HepG2 (cell line): ENCODE measurements at regions not wholly inside any gene's neighbourhood (a gene's known extent, or its start where the extent isn't known, plus 50 kb on each side); places are given as distances from the start of the nearest gene placed in this dataset.

Experiments used
- ATAC-seq: fragments of 200-7000 bp; cut with Tn5 transposase; 3 replicates; pipeline ENCODE4 v1.9.1; 2020; ENCODE audit warnings: mild to moderate bottlenecking, moderate library complexity
- BruUV-seq: library from RNA; stranded (reverse); fragments of 400-500 nt; replicated peaks from 2 replicates; lab custom pipeline; 2021; lab: Mats Ljungman, UMichigan
- CTCF ChIA-PET: fragments of 300-600 bp; formaldehyde crosslinking; extraction: SDS; loops from one replicate; lab custom pipeline; 2021; ENCODE audit warnings: low total read pairs, inconsistent platforms, low intra/inter-chr PET ratio; lab: Yijun Ruan, JAX
- POLR2A ChIA-PET: fragments of 350-600 bp; sonication (Branson Sonifier 250); formaldehyde crosslinking; loops from one replicate; lab custom pipeline; 2020; ENCODE audit warnings: antibody characterized with exemption, inconsistent platforms; lab: Yijun Ruan, JAX
- DNase-seq: peaks from one replicate; pipeline ENCODE4 v3.0.0-alpha.2; 2015; ENCODE audit warnings: low spot score
- FAIRE-seq: peaks from 3 replicates; lab custom pipeline; 2011; peaks lifted over from hg19 to GRCh38; lab: Jason Lieb, UNC
- H2AFZ ChIP-seq: one replicate; pipeline ENCODE4 v1.6.1; 2011; ENCODE audit warnings: low read length, inconsistent platforms
- H3K27ac ChIP-seq: fragments of 300-600 bp; 3 replicates; pipeline ENCODE4 v1.8.0; 2011; ENCODE audit warnings: mixed run types, mild to moderate bottlenecking, mixed read lengths, low read length, inconsistent platforms; ENCODE audit not compliant: insufficient read depth; ENCODE audit errors: extremely low read length
- H3K27me3 ChIP-seq, 2 experiments: fragments of 200-600 bp in 1 of 2; 2 replicates in 1 of 2; 3 replicates in 1 of 2; pipeline versions ENCODE4 v1.6.0 to v1.8.0; 2011; ENCODE audit warnings: low read length in 2 of 2, mild to moderate bottlenecking in 2 of 2, moderate library complexity in 2 of 2, inconsistent platforms in 1 of 2; ENCODE audit not compliant: insufficient read depth in 2 of 2, control insufficient read depth in 1 of 2
- H3K36me3 ChIP-seq, 2 experiments: fragments of 200-600 bp in 1 of 2; replicated peaks in 1 of 2; 2 replicates in 1 of 2; 3 replicates in 1 of 2; pipeline versions ENCODE4 v1.5.1 to v1.8.0; 2011; ENCODE audit warnings: low read length in 2 of 2, inconsistent platforms in 1 of 2; ENCODE audit not compliant: insufficient read depth in 2 of 2, control insufficient read depth in 1 of 2
- H3K4me1 ChIP-seq: 2 replicates; pipeline ENCODE4 v1.5.1; 2012; ENCODE audit warnings: low read length, inconsistent platforms; ENCODE audit not compliant: insufficient read depth
- H3K4me2 ChIP-seq: 2 replicates; pipeline ENCODE4 v1.6.0; 2011; ENCODE audit warnings: low read depth, low read length, inconsistent platforms
- H3K4me3 ChIP-seq, 3 experiments: fragments of 200-600 bp in 1 of 3; sonication (generic), shearing (Covaris generic) in 1 of 3; replicated peaks in 1 of 3; 2 replicates each; pipeline ENCODE4 v1.5.1; 2011 to 2016; ENCODE audit warnings: low read length in 3 of 3, inconsistent platforms in 2 of 3, low read depth in 2 of 3, mild to moderate bottlenecking in 2 of 3, control low read depth in 1 of 3, mixed read lengths in 1 of 3; ENCODE audit not compliant: insufficient read depth in 1 of 3
- H3K79me2 ChIP-seq: one replicate; pipeline ENCODE4 v1.6.1; 2011; ENCODE audit warnings: low read length, inconsistent platforms; ENCODE audit not compliant: insufficient read depth
- H3K9ac ChIP-seq: 2 replicates; pipeline ENCODE4 v1.6.0; 2011; ENCODE audit warnings: mild to moderate bottlenecking, low read depth, low read length, inconsistent platforms; ENCODE audit not compliant: insufficient read depth
- H3K9me3 ChIP-seq: 2 replicates; pipeline ENCODE4 v1.5.1; 2012; ENCODE audit warnings: mild to moderate bottlenecking, low read length
- H4K20me1 ChIP-seq: 2 replicates; pipeline ENCODE4 v1.6.0; 2011; ENCODE audit warnings: inconsistent platforms, mild to moderate bottlenecking, low read length, moderate library complexity; ENCODE audit not compliant: insufficient read depth
- E2F5 ChIP-seq: sonication (generic); formaldehyde crosslinking; conservative IDR thresholded peaks from 2 replicates; pipeline ENCODE4 v1.4.0; 2020; ENCODE audit warnings: missing genetic modification reagents
- SKI ChIP-seq: fragments of 450-650 bp; IDR thresholded peaks from one replicate; pipeline ENCODE4 v1.6.1; 2018; ENCODE audit warnings: mild to moderate bottlenecking; ENCODE audit not compliant: partially characterized antibody
- ZNF143 ChIP-seq: sonication (generic); formaldehyde crosslinking; IDR thresholded peaks from 2 replicates; pipeline ENCODE4 v1.4.0; 2020; ENCODE audit warnings: missing genetic modification reagents
- WGBS: methylation state at CpG from one replicate; pipeline ENCODE4 v1.1.6; 2017; ENCODE audit warnings: low lambda C conversion rate; 5-methylcytosine and 5-hydroxymethylcytosine counted together
- in situ Hi-C: cut with HindIII; loops from 2 replicates; pipeline ENCODE4 v1.10.0; 2017; ENCODE audit warnings: low pct_unique_long_range_greater_than_20kb; ENCODE audit not compliant: extremely low pct_ligation_motif_present
- intact Hi-C: fragments of 100-400 bp; cut with micrococcal nuclease; formaldehyde crosslinking; loops from one replicate; pipeline ENCODE4 v1.10.0; 2022; ENCODE audit not compliant: unreplicated experiment
- TF ChIP-seq, protein P1 (sequence below): IDR thresholded peaks from 2 replicates; pipeline ENCODE4 v1.6.1; 2012; ENCODE audit warnings: low read length, improper control_type of control experiment

GRCh38 chr6:147776631-147777213 lies 268.2 kb downstream of the SAMD5 start:
- H3K27me3 ChIP-seq: no peaks in the 10 kb centered on the region
- no peaks in the 10 kb centered on the region for H4K20me1 ChIP-seq
- H2AFZ ChIP-seq: no peak overlapping the region
- no peaks in the 10 kb centered on the region for H3K79me2 ChIP-seq
- FAIRE-seq (no peak), ATAC-seq (no peak), DNase-seq (no peak)
- intact Hi-C loops (no loop called here), in situ Hi-C loops (no loop called here)
- BruUV-seq: no TSS peak
- no peak overlapping the region for H3K4me3 ChIP-seq
- H3K27ac ChIP-seq: no peak overlapping the region
- ChIA-PET CTCF (no interaction called here), POLR2A (no interaction called here)
- H3K4me1 ChIP-seq: no peaks in the 10 kb centered on the region
- no peak overlapping the region for H3K9ac ChIP-seq
- H3K9me3 ChIP-seq: no peaks in the 10 kb centered on the region
- no peak overlapping the region for H3K4me2 ChIP-seq
- H3K36me3 ChIP-seq: no peaks in the 10 kb centered on the region
- no peak for TF ChIP-seq E2F5 (CRISPR knock-in tag)
- TF ChIP-seq, protein P1, sequence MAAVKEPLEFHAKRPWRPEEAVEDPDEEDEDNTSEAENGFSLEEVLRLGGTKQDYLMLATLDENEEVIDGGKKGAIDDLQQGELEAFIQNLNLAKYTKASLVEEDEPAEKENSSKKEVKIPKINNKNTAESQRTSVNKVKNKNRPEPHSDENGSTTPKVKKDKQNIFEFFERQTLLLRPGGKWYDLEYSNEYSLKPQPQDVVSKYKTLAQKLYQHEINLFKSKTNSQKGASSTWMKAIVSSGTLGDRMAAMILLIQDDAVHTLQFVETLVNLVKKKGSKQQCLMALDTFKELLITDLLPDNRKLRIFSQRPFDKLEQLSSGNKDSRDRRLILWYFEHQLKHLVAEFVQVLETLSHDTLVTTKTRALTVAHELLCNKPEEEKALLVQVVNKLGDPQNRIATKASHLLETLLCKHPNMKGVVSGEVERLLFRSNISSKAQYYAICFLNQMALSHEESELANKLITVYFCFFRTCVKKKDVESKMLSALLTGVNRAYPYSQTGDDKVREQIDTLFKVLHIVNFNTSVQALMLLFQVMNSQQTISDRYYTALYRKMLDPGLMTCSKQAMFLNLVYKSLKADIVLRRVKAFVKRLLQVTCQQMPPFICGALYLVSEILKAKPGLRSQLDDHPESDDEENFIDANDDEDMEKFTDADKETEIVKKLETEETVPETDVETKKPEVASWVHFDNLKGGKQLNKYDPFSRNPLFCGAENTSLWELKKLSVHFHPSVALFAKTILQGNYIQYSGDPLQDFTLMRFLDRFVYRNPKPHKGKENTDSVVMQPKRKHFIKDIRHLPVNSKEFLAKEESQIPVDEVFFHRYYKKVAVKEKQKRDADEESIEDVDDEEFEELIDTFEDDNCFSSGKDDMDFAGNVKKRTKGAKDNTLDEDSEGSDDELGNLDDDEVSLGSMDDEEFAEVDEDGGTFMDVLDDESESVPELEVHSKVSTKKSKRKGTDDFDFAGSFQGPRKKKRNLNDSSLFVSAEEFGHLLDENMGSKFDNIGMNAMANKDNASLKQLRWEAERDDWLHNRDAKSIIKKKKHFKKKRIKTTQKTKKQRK: no peak
- no peak for TF ChIP-seq ZNF143 (CRISPR knock-in tag)
- TF ChIP-seq SKI: no peak
- 22% methylated on average over 4 of the region's 4 CpGs for WGBS
